ENCODE measurements at regions not wholly inside any gene's neighbourhood (a gene's known extent, or its start where the extent isn't known, plus 50 kb on each side); places are given as distances from the start of the nearest gene placed in this dataset.

DNA sequence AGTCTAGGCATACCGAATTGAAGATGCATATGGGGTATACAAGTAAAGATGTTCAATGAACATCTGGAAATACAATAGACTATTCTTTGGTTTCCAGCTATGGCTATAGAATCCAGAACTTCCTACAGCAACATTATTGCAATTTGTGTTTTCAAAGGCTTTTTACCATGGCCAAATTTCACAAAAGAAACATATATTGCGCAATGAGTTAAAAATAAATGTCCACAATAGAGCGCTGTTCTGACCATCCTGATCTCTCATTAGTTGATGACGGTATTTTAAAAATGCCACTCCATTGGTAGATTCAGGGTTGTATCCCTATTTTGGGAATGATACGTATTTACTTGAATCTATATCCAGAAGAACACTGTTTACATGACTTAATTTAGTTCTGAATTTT lies 139.2 kb downstream of the LINC00632 start:
- Histone ChIP-seq H3K4me3 (no peak overlapping the region), H2AFZ (no peak overlapping the region), H3K4me2 (no peak overlapping the region), H3K27ac (no peak overlapping the region), H3K9me3 (ENCODE audit: low read depth) (no peaks in the 10 kb centered on the region), H3K79me2 (no peaks in the 10 kb centered on the region), H4K20me1 (ENCODE audit: insufficient read depth, poor library complexity, severe bottlenecking) (no peaks in the 10 kb centered on the region), H3K9me2 (replicated peaks; ENCODE audit: insufficient read depth) (no peaks in the 10 kb centered on the region), H3K36me3 (replicated peaks; ENCODE audit: insufficient read depth, low read depth) (no peaks in the 10 kb centered on the region), H3K27me3 (no peaks in the 10 kb centered on the region), H3K4me1 (ENCODE audit: insufficient read depth) (no peaks in the 10 kb centered on the region)
- TF ChIP-seq, protein P1, sequence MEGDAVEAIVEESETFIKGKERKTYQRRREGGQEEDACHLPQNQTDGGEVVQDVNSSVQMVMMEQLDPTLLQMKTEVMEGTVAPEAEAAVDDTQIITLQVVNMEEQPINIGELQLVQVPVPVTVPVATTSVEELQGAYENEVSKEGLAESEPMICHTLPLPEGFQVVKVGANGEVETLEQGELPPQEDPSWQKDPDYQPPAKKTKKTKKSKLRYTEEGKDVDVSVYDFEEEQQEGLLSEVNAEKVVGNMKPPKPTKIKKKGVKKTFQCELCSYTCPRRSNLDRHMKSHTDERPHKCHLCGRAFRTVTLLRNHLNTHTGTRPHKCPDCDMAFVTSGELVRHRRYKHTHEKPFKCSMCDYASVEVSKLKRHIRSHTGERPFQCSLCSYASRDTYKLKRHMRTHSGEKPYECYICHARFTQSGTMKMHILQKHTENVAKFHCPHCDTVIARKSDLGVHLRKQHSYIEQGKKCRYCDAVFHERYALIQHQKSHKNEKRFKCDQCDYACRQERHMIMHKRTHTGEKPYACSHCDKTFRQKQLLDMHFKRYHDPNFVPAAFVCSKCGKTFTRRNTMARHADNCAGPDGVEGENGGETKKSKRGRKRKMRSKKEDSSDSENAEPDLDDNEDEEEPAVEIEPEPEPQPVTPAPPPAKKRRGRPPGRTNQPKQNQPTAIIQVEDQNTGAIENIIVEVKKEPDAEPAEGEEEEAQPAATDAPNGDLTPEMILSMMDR (IDR thresholded peaks at IDR 0.05; ENCODE audit: poor library complexity): no peak
- TF ChIP-seq EZH2 (IDR thresholded peaks at IDR 0.05; ENCODE audit: borderline replicate concordance) (no peak), EZH2phosphoT487 (IDR thresholded peaks at IDR 0.05; ENCODE audit: low read depth, severe bottlenecking, unreplicated experiment) (no peak)
- no peak for DNase-seq (ENCODE audit: low spot score)
- 83% methylated on average over 5 of the region's 5 CpGs for WGBS (ENCODE audit: low lambda C conversion rate, missing lambda C conversion rate)

DNA sequence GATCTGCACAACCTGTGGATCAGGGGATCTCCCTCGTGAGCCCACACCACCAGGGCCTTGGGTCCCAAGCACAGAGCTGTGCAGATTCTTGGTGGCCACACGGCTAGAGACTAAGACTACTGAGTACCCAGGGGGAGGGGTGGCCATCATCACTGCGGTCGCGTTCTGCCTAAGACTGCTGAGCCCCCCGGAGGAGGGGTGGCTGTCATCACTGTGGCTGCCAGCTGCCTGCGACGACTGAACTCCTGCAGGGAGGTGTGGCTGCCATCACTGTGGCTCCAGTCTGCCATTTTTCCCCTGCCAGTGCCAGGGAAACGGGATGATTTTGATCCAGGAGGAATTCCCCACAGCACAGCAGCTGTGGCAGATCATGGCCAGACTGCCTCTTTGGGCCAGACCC lies 141.7 kb upstream of the SPANXB1 start:
- Histone ChIP-seq H3K27me3 (no peaks in the 10 kb centered on the region), H3K36me3 (replicated peaks; ENCODE audit: insufficient read depth, low read depth) (no peaks in the 10 kb centered on the region), H3K4me1 (ENCODE audit: insufficient read depth) (no peaks in the 10 kb centered on the region), H3K4me2 (no peak overlapping the region), H3K27ac (no peak overlapping the region), H3K9me2 (replicated peaks; ENCODE audit: insufficient read depth) (no peaks in the 10 kb centered on the region), H4K20me1 (ENCODE audit: insufficient read depth, poor library complexity, severe bottlenecking) (no peaks in the 10 kb centered on the region), H3K4me3 (no peak overlapping the region), H2AFZ (no peak overlapping the region), H3K9me3 (ENCODE audit: low read depth) (no peaks in the 10 kb centered on the region), H3K79me2 (no peaks in the 10 kb centered on the region)
- no peak for TF ChIP-seq EZH2phosphoT487 (IDR thresholded peaks at IDR 0.05; ENCODE audit: low read depth, severe bottlenecking, unreplicated experiment)
- TF ChIP-seq, protein P1 (IDR thresholded peaks at IDR 0.05; ENCODE audit: poor library complexity): no peak
- WGBS (ENCODE audit: low lambda C conversion rate, missing lambda C conversion rate): 86% methylated on average over 9 of the region's 9 CpGs
- no peak for DNase-seq (ENCODE audit: low spot score)

DNA sequence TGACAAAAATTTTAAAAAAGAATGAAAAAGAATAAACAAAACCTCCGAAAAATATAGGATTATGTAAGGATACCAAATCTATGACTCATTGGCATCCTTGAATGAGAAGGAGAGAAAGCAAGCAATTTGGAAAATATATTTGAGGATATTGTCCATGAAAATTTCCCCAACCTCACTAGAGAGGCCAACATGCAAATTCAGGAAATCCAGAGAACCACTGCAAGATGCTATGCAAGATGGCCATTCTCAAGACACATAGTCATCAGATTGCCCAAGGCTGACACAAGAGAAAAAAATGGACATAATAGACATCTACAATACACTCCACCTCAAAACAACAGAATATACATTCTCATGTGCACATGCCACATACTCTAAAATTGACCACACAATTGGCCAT lies 135.9 kb upstream of the SPANXB1 start:
- no peaks in the 10 kb centered on the region for H3K4me1 ChIP-seq (ENCODE audit: insufficient read depth)
- 58% methylated on average over 1 of the region's 1 CpG for WGBS (ENCODE audit: low lambda C conversion rate, missing lambda C conversion rate)
- no peaks in the 10 kb centered on the region for H3K9me2 ChIP-seq (replicated peaks; ENCODE audit: insufficient read depth)
- H3K9me3 ChIP-seq (ENCODE audit: low read depth): no peaks in the 10 kb centered on the region
- no peak overlapping the region for H3K27ac ChIP-seq
- no peaks in the 10 kb centered on the region for H3K27me3 ChIP-seq
- TF ChIP-seq EZH2phosphoT487 (IDR thresholded peaks at IDR 0.05; ENCODE audit: low read depth, severe bottlenecking, unreplicated experiment): no peak
- no peak for TF ChIP-seq EZH2 (IDR thresholded peaks at IDR 0.05; ENCODE audit: borderline replicate concordance)
- TF ChIP-seq, protein P1 (IDR thresholded peaks at IDR 0.05; ENCODE audit: poor library complexity): no peak
- no peak overlapping the region for H3K4me2 ChIP-seq
- no peaks in the 10 kb centered on the region for H4K20me1 ChIP-seq (ENCODE audit: insufficient read depth, poor library complexity, severe bottlenecking)
- DNase-seq (ENCODE audit: low spot score): no peak
- H3K79me2 ChIP-seq: no peaks in the 10 kb centered on the region
- no peak overlapping the region for H3K4me3 ChIP-seq
- H3K36me3 ChIP-seq (replicated peaks; ENCODE audit: insufficient read depth, low read depth): no peaks in the 10 kb centered on the region
- H2AFZ ChIP-seq: no peak overlapping the region

DNA sequence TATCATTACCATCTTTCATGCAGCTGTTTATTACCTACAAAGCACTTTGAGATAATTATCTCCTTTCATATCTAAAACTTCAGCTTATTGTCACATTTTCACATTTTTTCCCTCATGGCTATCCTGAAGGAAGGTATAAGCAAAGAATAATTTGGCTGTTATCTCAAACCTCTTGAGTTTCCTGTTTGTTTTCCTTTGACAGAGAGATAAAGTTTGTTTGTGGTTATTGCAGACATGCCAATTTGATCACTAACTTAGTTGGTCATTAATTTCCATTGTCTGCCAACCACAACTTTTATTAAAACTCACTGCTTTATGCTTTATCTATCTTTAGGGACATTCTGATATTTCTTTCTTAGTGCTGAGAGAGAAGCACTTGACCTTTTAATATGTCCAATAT lies 89.8 kb upstream of the SPANXB1 start:
- Histone ChIP-seq H3K27ac (no peak overlapping the region), H3K4me1 (ENCODE audit: insufficient read depth) (no peaks in the 10 kb centered on the region), H3K79me2 (no peaks in the 10 kb centered on the region), H3K9me2 (replicated peaks; ENCODE audit: insufficient read depth) (no peaks in the 10 kb centered on the region), H3K9me3 (ENCODE audit: low read depth) (no peaks in the 10 kb centered on the region), H3K4me2 (no peak overlapping the region), H3K27me3 (no peaks in the 10 kb centered on the region), H3K4me3 (no peak overlapping the region), H4K20me1 (ENCODE audit: insufficient read depth, poor library complexity, severe bottlenecking) (no peaks in the 10 kb centered on the region), H2AFZ (no peak overlapping the region), H3K36me3 (replicated peaks; ENCODE audit: insufficient read depth, low read depth) (no peaks in the 10 kb centered on the region)
- no peak for TF ChIP-seq EZH2 (IDR thresholded peaks at IDR 0.05; ENCODE audit: borderline replicate concordance)
- TF ChIP-seq EZH2phosphoT487 (IDR thresholded peaks at IDR 0.05; ENCODE audit: low read depth, severe bottlenecking, unreplicated experiment): no peak
- TF ChIP-seq, protein P1 (IDR thresholded peaks at IDR 0.05; ENCODE audit: poor library complexity): no peak
- no peak for DNase-seq (ENCODE audit: low spot score)

All from hepatocyte (in vitro differentiated cells).